Stimulated activated CD8-positive, alpha-beta memory T cell treated with anti-CD3 and anti-CD28 coated beads, Interleukin-2, amount 100 ng/mL, for 48 hours (primary cell): ENCODE measurements at regions not wholly inside any gene's neighbourhood (a gene's known extent, or its start where the extent isn't known, plus 50 kb on each side); places are given as distances from the start of the nearest gene placed in this dataset.

Experiments used
- DNase-seq, 2 donors: peaks; one replicate each; pipeline ENCODE4 v3.0.0-alpha.2; 2020; ENCODE audit warnings: low read depth in 2 of 2

DNA sequence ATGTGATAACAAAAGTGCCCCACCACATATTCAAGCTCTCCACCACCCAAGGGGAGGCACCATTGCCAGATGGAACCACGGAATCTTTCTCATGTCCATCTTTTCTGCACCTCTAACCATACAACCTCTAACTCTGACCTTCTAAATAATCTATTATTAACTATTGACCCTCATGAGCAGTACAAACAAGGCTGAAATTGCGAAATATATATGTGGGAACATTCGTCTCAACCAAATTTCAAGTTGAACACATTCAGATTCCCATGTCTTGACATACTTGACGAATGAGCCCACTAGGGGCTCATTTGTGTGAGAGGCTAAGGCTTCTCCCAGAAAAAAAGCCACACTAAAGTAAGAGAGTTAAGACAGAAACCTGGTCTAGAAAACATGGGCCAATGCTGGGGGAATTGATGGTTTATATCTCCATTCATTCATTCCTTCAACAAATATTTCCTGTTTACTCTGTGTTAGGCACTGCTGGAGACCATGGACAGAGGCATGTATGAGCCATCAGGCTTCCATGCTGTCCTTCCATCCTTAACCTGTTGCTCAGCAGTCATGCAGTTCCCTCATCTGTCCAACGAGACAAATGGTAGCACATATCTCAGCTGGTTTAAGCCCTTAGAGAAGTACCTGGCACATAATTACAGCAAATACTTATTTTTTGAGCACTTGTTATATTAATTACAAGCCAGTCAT lies 130.4 kb downstream of the ESM1 start:
- DNase-seq, result no peak

DNA sequence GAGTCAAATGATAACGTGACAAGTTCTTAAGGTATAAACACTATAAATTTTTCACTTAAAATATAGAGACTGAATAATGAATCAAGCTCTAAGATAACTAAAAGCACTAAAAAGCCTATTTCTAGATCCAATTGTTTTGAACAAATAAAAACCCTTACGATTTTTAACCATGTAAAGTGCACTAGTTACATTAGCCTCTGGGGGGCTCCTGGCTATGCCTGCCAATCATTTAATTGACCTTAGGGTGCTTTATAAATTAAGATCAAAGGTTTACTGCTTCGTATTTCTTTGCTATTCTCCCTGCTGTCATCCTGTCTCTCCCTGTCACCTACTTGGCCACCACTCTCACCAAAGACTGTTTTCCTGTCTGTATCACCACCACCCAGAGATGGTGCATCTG lies 133.4 kb downstream of the ESM1 start:
- DNase-seq, result no peak

DNA sequence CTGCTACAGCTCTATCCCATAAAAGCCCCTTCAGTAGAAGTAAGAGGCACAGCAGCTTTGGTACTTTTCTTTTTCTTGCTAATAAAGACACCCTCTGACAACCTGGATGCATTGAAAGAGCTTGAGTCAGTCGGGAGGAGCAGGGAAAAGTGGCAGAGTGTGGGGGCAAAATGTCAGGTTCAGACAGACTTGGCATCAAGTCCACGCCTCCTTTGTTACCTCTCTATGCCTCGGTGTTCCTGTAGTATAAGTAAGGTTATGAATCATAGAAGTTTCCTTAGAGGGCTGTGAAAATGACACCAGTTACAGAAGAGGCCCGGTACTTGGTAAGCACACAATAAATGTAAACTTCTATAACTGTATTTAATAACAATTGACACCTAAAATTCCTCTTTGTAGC lies 133.9 kb downstream of the ESM1 start:
- no peak for DNase-seq

DNA sequence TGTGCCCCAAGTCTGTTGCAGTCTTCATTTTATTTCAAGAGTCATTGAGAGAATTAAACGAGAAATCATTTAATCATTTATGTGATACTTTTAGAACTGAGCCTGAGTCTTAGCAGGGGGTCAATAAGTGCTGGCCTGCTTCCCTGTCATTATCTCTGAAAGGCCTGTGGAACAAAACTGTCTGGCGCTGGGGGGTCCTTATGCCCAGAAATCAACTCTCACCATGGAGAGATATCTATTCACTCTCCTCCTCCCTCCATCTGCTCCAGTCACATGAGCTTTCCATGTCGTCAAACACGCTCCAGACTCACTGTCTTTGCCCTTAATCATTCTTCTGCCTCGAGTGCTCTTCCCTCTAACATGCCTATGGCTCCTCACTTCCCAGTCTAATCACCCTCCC lies 136.8 kb downstream of the ESM1 start:
- DNase-seq, result no peak

DNA sequence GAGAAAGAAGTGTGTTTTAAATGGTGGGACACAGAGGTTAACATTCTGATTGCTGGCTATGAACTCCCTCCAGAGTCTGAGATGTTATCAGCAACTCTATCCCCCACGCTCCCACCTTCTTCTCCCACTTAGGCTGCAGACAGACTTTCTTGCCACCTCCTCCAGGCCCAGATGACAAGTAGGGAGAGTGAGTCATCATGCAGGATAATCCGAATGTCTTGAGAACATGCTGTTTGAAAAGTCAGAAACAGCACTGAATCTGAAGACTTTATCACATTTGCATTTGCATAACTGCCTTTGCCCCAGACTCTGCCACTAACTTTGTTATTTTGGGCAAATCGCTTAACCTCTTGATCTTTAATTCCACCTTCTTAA lies 139.8 kb downstream of the ESM1 start:
- no peak for DNase-seq

DNA sequence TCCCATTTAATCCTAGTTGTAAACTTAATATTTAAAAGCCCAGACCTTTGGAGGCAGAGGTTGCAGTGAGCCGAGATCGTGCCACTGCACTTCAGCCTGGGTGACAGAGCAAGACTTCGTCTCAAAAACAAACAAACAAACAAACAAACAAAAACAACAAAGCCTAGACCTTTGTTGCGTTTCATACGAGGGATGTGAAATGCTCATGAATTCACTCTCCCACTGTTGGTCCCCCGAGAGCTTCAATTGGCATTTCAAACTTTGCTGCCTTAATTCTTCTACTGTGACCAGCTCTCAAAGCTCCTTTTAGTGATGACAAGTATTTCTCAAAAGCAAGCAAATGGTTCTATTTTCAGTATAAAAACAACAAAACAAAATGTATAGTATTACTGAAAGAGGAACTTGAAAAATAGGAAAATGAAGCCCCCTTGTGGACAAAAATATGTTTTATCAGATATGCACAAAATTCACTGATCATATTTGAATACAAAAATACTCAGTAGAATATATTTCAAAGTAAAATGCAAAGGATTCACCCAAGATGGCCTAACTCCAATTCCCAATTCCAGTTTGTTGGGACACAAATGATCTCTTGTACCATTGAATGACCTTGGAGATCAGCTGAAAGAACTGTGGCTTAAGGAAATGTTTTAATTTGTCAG lies 140.4 kb downstream of the ESM1 start:
- no peak for DNase-seq

DNA sequence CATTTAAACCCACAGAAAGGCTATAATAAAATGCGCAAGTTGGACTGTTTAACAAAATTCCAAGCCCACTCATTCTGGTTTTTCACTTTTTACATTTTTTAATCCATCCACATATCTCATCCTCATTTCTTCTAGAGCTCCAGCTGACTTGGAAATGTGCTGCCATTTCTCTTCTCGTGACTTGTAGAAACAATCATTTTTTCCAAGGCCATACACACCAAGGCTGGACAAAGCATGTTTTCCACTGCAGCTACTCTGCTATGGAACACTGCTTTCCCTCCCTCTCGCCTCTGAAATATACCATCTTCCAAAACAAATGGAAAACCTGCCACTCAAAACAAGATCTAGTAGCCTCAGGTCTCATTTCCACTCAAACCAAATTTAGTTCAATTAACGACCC lies 141.1 kb downstream of the ESM1 start:
- DNase-seq, result no peak

DNA sequence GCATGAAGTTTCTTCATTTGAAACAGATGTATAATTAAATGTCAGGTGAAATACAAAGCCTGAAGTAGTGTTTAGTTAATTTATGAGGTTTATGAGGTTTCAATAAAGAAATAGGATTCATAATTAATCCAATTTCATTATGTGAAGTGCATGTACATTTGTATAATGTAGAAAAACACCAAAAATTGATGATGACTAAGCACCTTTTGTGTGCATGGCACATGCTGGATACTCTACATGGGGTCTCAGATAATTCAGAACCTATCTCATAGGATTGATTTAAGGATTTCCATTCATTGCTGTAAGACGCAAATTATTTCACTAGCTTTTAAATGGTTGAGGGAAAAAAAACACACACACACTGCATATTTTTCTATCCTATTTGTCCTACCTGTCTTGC lies 143.9 kb downstream of the ESM1 start:
- DNase-seq, result no peak

DNA sequence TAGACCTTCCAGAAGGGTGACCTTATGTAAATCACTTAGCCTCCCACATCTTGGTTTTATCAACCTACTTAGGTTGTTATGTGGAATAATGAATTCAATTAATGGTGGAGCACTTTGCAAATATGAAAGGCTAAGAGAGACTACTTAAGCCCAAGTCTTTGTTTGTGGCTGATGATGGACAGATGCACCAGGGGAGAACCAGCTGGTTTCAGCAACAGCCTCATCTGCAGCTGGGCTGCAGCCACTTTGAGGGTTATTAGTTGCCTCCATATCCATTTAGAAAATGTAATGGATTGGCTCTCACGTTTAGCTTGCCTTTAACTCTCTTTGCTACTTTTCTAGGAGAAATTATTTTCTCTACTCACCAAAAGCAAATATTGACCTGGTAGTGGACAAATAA lies 146.6 kb downstream of the ESM1 start:
- no peak for DNase-seq

DNA sequence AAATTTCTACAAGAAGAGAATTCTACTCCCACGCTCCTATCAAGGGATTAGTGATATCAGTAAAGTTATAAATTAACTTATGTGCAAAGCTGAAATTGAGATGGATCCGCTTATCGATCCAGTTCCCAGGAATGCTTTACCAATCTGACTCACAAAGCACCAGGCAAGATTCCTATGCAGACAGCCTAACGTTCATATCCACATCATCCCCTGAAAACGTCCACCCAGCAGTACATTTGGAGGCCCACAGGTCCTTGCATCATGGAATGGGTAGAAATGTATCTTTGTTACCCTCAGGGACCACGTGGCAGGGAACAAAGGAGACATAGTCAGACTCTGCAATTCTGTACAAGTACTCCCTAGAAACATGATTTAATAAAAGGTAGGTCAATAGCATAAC lies 147.4 kb downstream of the ESM1 start:
- no peak for DNase-seq

DNA sequence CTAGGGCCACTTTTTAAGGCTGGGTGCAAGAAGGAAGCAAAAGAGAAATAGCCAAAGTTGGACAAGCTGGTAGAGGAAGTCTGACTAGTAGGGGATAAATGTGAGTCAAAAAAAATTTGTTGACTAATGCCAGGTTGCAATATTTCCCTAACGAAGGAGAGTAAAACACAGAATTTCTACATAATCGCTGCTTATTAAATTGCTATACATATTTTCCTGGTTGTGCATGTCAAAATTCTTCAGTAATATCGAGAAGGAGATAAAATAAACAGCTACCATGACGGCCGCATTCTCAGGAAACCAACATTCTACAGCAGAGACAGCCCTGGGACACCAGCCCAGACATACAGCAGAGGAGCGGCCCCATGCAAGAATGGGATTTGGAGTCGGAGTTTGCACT lies 148.3 kb downstream of the ESM1 start:
- DNase-seq, result no peak

DNA sequence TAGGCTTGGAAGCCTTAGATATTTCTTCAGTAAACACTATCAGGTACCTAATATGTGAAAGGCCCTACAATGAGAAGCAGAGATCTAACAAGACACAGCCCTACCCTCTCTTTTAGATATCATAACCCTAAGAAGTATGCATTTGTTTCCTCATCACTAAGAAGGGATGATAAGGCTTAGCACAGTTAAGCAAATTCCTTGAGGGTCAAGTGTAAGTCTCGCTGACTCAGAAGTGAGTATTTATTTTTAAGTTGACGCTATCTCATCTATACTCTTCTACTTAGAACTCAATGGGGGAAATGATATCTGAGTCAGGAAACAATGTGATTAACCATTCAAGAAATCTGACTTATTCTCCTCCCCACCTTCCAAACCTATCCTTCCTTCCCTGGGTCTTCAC lies 149.7 kb downstream of the ESM1 start:
- no peak for DNase-seq

DNA sequence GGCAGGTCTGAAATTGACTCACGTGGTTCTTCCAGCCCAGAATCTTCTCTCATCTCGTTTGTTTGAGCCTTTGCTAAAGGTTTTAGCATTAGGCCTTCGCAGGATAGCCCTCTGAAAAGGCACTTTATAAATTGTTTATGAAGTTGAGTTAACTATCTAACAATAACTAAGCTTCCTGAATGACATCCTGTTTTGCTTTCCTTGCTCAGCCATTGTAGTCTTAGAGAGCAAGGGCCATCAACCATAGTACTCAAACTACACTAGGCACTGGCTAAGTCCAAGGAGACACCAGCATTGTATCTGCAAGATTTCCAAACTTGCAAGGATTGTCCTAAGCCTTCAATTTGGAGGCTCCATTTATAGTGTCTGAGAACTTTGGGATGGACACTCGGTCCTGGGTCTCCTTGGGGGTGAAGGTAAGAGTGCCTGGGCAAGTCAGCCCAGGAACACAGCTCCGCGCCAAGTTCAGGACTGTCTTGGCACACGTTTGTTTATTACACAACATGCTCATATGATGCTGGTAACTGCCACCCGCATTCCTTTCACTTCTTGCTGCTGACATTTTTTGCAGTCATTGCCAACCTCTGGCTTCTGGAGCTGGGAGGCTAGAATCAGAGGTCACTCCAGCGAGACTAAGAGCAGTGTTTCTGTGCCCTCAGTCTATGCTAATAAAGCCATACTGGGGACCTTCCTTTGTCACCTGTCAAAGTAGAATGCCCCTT lies 151.1 kb downstream of the ESM1 start:
- no peak for DNase-seq

DNA sequence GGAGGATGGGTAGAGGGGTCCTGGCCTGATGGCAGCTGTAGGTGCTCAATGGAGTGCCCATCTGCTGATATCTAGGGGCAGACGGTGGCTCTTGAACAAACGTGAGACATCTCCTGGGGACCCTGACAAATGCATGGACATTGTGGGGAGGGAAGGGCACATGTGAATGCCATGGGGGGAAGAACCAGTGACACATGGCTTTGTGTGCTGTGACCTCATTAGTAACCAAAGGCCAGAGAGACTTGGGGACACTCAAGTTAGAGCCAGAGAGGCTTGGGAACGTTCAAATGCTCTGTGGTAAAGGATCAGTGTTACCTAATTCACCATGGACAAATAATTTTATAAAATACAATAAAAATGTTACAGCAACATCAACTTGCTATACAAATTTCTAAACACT lies 151.8 kb downstream of the ESM1 start:
- no peak for DNase-seq

DNA sequence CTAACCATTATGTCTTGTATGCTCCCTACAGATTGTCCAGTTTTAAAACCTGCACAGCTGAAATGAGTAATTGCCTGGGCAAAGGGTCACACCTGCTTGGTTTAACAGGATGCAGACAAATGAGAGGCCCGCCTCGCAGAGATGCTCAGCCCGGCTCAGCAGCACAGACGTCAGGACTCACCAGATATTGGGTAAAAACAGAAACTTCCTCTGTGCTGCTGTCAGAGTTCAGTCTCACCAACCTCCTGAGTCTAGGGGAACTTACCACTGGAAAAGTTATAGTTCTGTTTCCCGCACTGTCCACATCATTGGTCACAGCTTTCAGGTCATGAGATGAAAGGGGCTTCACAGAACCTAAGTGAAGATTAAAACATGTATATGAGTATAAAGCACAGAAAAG lies 152.5 kb downstream of the ESM1 start:
- no peak for DNase-seq

DNA sequence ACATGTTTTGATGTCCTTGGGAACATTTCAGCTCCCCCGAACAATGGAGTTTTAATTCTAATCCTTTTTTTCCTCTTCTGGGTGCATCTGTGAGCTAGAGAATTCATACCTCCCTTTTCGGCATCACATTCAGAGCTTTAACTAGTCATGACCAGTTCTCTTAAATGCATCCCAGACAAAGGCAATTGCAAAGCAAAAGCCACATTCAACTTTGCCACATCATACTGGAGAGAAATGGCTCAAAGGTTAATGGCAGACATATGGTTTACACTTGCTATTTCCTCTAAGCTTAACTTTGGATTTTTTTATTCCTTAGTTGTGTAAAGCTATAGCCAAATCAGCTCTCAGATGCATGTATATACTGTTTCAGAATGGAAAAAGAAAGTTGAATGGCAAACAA lies 153.3 kb downstream of the ESM1 start:
- no peak for DNase-seq

DNA sequence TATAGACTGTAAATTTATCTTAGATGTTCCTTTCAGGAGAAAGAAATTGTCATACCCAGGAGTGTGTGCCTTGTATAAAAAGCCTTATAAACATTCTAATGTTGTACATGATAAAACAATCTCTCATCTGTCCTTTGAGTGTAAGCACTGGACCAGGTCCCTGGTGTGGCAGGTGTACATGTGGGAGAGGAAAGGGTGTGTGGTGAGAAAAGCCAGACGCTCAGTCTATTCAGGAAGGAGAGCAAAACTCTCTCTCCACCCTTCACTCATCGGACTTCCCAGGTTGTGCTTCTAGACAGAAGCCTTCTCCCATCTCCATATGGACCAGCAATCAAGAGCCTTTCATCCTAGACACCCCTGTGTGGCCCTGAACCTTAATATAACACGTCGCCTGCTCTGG lies 154.2 kb downstream of the ESM1 start:
- no peak for DNase-seq

DNA sequence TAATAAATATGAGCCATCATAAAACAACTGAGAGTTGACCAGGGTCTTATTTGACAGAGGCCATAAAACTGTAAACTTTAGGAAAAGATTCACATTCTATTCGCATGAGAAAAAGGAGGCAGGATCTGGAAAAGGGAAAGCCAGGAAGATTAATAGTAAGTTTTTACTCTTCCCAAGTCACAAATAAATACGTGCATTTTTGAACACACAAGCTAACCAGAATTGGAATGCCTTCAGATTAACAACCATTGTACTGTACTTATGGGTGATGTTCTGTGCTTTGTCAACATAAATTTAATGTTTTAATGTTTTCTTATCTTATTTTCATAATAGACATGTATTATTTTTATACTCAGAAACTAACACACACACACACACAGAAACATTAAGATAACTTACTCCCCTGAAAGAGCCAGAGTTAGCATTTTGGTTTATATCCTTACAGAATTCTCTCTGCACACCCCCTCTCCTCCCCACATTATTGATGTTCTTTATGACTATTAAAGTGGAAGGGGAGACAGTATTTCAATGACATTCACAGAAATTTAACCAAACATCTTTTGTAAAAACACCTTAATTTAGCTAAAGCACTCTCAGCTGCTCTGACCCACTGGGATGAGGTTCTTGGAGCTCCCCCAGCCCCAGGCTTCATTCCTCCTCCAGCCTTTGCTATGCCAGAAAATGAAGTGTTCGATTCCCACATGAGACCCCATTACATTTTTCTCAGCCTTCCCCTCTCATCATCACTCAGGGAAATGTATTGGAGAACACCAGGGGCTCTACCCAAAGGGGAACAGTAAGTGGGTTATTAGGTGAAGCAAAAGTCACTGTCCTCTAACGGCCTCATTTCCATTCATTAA lies 155.5 kb downstream of the ESM1 start:
- DNase-seq, result no peak

DNA sequence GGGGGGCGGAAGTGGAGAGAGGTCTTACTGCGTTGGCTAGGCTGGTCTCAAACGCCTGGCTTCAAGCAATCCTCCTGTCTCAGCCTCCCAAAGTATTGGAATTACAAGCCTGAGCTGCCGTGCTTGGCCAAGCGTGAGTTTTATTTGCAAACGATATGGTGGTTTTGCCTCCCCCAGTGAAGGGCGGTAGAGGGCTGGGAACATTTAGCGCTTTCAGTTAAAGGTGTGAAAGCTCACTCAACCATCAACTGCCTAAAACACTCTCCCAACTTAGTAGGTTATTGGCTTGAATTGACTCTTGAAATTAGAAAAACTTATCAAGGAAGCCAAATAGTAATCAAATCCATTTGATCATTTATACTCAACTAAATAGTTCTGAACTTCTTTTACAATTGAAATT lies 156.3 kb downstream of the ESM1 start:
- no peak for DNase-seq

DNA sequence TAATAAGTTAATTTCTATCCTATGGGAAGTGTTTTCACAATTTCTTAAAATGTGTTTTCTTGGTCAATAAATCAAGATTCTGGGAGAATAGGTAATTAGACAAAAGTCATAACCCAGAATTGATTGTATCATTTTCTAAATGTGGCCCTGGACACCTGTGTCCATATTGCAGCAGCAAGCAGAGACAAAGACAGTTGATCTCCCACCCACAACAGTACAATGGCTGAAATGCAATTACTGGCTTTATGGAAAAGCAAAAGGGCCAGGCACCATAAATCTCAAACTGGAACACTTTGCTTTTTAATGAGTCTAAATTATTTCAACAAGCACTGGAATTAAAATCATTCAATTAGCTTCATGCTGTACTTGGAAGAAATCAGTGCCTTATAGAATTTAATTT lies 157.2 kb downstream of the ESM1 start:
- no peak for DNase-seq

DNA sequence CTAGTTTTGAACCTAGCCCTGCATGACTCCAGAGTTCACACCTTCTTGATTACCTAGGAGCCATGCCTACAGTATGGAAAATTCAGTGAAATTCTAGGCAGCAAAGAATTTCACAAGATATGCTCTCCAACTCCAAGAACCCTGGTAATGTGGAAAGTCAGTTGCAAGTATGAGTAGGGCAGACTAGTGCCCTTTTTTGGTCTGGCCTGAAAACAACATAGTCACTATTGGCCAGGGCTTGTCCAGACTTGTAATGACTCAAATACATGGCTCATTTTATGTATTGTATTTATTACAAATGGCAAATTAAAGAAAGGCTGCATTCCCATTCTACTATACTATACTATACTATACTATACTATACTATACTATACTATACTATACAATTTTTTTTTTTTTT lies 160.4 kb downstream of the ESM1 start:
- no peak for DNase-seq

DNA sequence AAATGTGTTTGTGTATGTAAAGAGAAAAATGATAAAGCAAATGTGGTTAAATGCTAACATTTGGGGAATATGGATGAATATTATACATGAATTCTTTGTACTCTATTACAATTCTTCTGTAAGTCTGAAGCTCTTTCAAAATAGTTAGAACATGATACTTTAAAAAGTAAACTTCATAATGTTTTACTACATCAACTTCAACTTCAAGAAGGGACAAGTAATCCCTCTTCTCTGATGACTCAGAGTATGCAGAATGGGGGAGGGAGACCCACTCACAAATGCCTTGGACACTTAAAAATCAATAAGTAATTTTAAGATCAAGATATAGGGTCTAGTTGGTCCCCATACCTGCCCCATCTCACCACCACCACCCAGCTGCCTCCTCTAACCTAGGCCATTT lies 162.4 kb downstream of the ESM1 start:
- no peak for DNase-seq

DNA sequence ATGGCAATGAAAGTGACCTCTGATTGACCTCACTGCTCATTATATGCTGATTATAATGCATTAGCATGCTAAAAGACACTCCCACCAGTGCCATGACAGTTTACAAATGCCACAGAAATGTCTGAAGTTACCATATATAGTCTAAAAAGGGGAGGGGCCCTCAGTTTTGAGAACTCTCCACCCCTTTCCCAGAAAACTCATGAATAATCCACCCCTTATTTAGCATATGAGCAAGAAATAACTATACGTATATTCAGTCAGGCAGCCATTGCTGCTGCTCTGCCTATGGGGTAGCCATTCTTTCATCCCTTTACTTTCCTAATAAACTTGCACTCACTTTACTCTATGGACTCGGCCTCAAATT lies 163.1 kb downstream of the ESM1 start:
- DNase-seq, result no peak
